BLaER1 treated with 17β-estradiol and CSF1 and Interleukin-3, amounts not matched to agents 10 nM and 100 nM (cell line): ENCODE measurements at regions not wholly inside any gene's neighbourhood (a gene's known extent, or its start where the extent isn't known, plus 50 kb on each side); places are given as distances from the start of the nearest gene placed in this dataset.

Source experiments
- H3K27ac ChIP-seq, 11 experiments: shearing (Covaris generic); formaldehyde crosslinking; 2 replicates each; pipeline ENCODE4 v1.8.1; 2022
- H3K27me3 ChIP-seq, 11 experiments: shearing (Covaris generic); formaldehyde crosslinking; 2 replicates each; pipeline ENCODE4 v1.8.1; 2022
- H3K36me3 ChIP-seq, 11 experiments: shearing (Covaris generic); formaldehyde crosslinking; 2 replicates each; pipeline ENCODE4 v1.8.1; 2022
- H3K4me1 ChIP-seq, 10 experiments: shearing (Covaris generic); formaldehyde crosslinking; 2 replicates each; pipeline ENCODE4 v1.8.1; 2022
- H3K4me2 ChIP-seq, 11 experiments: shearing (Covaris generic); formaldehyde crosslinking; 2 replicates each; pipeline ENCODE4 v1.8.1; 2022
- H3K4me3 ChIP-seq, 10 experiments: shearing (Covaris generic); formaldehyde crosslinking; 2 replicates each; pipeline ENCODE4 v1.8.1; 2022
- H3K9ac ChIP-seq, 11 experiments: shearing (Covaris generic); formaldehyde crosslinking; 2 replicates each; pipeline ENCODE4 v1.8.1; 2022
- H3K9me3 ChIP-seq, 11 experiments: shearing (Covaris generic); formaldehyde crosslinking; replicated peaks in 1 of 11; 2 replicates each; pipeline ENCODE4 v1.8.1; 2022
- H4K20me1 ChIP-seq, 11 experiments: shearing (Covaris generic); formaldehyde crosslinking; 2 replicates each; pipeline ENCODE4 v1.8.1; 2022
- Cebpa-rat ChIP-seq, 11 experiments: shearing (Covaris generic); IDR thresholded peaks; 2 replicates each; pipeline ENCODE4 v1.8.1; 2022

- H3K27me3 ChIP-seq, result no peaks in the 10 kb centered on the region
These were observed 167.0 kb downstream of the FGF18 start for GRCh38 chr5:171586436-171586835.

GRCh38 chr5:171588046-171588445, 168.6 kb downstream of the FGF18 start:
- Histone ChIP-seq H3K36me3 (no peaks in the 10 kb centered on the region), H4K20me1 (no peaks in the 10 kb centered on the region), H3K4me1 (no peaks in the 10 kb centered on the region), H3K9ac (no peak overlapping the region), H3K4me2 (no peak overlapping the region), H3K9me3 (no peaks in the 10 kb centered on the region), H3K27me3 (no peaks in the 10 kb centered on the region), H3K4me3 (no peak overlapping the region), H3K27ac (no peak overlapping the region)
- no peak for TF ChIP-seq Cebpa-rat (IDR thresholded peaks at IDR 0.05)

More at GRCh38 chr5:171586436-171586835, 167.0 kb downstream of the FGF18 start:
- H3K4me3 ChIP-seq, result no peak overlapping the region
- H4K20me1 ChIP-seq, result no peaks in the 10 kb centered on the region
- no peaks in the 10 kb centered on the region for H3K36me3 ChIP-seq
- no peak overlapping the region for H3K4me2 ChIP-seq
- H3K27ac ChIP-seq, result no peak overlapping the region
- H3K4me1 ChIP-seq, result no peaks in the 10 kb centered on the region
- no peak overlapping the region for H3K9ac ChIP-seq
- no peak for TF ChIP-seq Cebpa-rat (IDR thresholded peaks at IDR 0.05)
- no peaks in the 10 kb centered on the region for H3K9me3 ChIP-seq

- no peak overlapping the region for H3K4me2 ChIP-seq
- H3K27ac ChIP-seq, result no peak overlapping the region
- no peaks in the 10 kb centered on the region for H4K20me1 ChIP-seq
- H3K27me3 ChIP-seq, result no peaks in the 10 kb centered on the region
- TF ChIP-seq Cebpa-rat (IDR thresholded peaks at IDR 0.05), result no peak
- no peaks in the 10 kb centered on the region for H3K9me3 ChIP-seq
- no peak overlapping the region for H3K9ac ChIP-seq
- H3K4me1 ChIP-seq, result peaks cover 0 to 4% (median 0%) of the 10 kb centered on the region in 10 experiments; a peak in 1 of 20 replicates
- no peak overlapping the region for H3K4me3 ChIP-seq
- H3K36me3 ChIP-seq, result no peaks in the 10 kb centered on the region
These were observed 169.3 kb downstream of the FGF18 start for GRCh38 chr5:171588790-171589189.

- H3K4me2 ChIP-seq, result no peak overlapping the region
- no peak overlapping the region for H3K4me3 ChIP-seq
- no peaks in the 10 kb centered on the region for H3K27me3 ChIP-seq
- H3K9me3 ChIP-seq, result no peaks in the 10 kb centered on the region
- no peaks in the 10 kb centered on the region for H3K36me3 ChIP-seq
- peaks cover 0 to 6% (median 0%) of the 10 kb centered on the region in 10 experiments; a peak in 1 of 20 replicates for H3K4me1 ChIP-seq
- no peak overlapping the region for H3K27ac ChIP-seq
- no peak overlapping the region for H3K9ac ChIP-seq
- no peaks in the 10 kb centered on the region for H4K20me1 ChIP-seq
- no peak for TF ChIP-seq Cebpa-rat (IDR thresholded peaks at IDR 0.05)
These were observed 170.0 kb downstream of the FGF18 start for GRCh38 chr5:171589461-171589860.

GRCh38 chr5:171592076-171592475, 172.6 kb downstream of the FGF18 start:
- no peaks in the 10 kb centered on the region for H3K27me3 ChIP-seq
- no peak overlapping the region for H3K9ac ChIP-seq
- H3K9me3 ChIP-seq, result peaks cover 0 to 8% (median 0%) of the 10 kb centered on the region in 11 experiments; a peak in 3 of 22 replicates
- TF ChIP-seq Cebpa-rat (IDR thresholded peaks at IDR 0.05), result no peak
- no peak overlapping the region for H3K4me2 ChIP-seq
- no peaks in the 10 kb centered on the region for H4K20me1 ChIP-seq
- H3K36me3 ChIP-seq, result no peaks in the 10 kb centered on the region
- no peak overlapping the region for H3K4me3 ChIP-seq
- no peak overlapping the region for H3K27ac ChIP-seq
- peaks cover 0 to 6% (median 0%) of the 10 kb centered on the region in 10 experiments; a peak in 1 of 20 replicates for H3K4me1 ChIP-seq

GRCh38 chr5:171592736-171593135, 173.3 kb downstream of the FGF18 start:
- Histone ChIP-seq H4K20me1 (no peaks in the 10 kb centered on the region), H3K4me2 (no peak overlapping the region), H3K4me1 (peaks cover 0 to 6% (median 0%) of the 10 kb centered on the region in 10 experiments; a peak in 1 of 20 replicates), H3K27ac (no peak overlapping the region), H3K9me3 (peaks cover 0 to 10% (median 0%) of the 10 kb centered on the region in 11 experiments; a peak in 3 of 22 replicates), H3K36me3 (no peaks in the 10 kb centered on the region), H3K9ac (no peak overlapping the region), H3K4me3 (no peak overlapping the region), H3K27me3 (no peaks in the 10 kb centered on the region)
- TF ChIP-seq Cebpa-rat (IDR thresholded peaks at IDR 0.05), result no peak

GRCh38 chr5:171593401-171593800, 174.0 kb downstream of the FGF18 start:
- Histone ChIP-seq H3K4me3 (no peak overlapping the region), H3K36me3 (no peaks in the 10 kb centered on the region), H3K4me2 (peak overlapping the region in 2 of 11 experiments; percentile 5 to 10; a peak in 3 of 22 replicates)

GRCh38 chr5:171593976-171594375, 174.5 kb downstream of the FGF18 start:
- Histone ChIP-seq H3K9me3 (peaks cover 0 to 10% (median 0%) of the 10 kb centered on the region in 11 experiments; a peak in 3 of 22 replicates), H4K20me1 (no peaks in the 10 kb centered on the region), H3K4me1 (peaks cover 0 to 6% (median 0%) of the 10 kb centered on the region in 10 experiments; a peak in 1 of 20 replicates), H3K4me3 (no peak overlapping the region), H3K27me3 (no peaks in the 10 kb centered on the region), H3K4me2 (peak overlapping the region in 2 of 11 experiments; percentile 5 to 10; a peak in 3 of 22 replicates), H3K9ac (no peak overlapping the region), H3K36me3 (no peaks in the 10 kb centered on the region), H3K27ac (no peak overlapping the region)
- no peak for TF ChIP-seq Cebpa-rat (IDR thresholded peaks at IDR 0.05)

More at GRCh38 chr5:171593401-171593800, 174.0 kb downstream of the FGF18 start:
- no peak for TF ChIP-seq Cebpa-rat (IDR thresholded peaks at IDR 0.05)
- Histone ChIP-seq H3K9me3 (peaks cover 0 to 10% (median 0%) of the 10 kb centered on the region in 11 experiments; a peak in 3 of 22 replicates), H3K9ac (no peak overlapping the region), H3K27ac (no peak overlapping the region), H3K4me1 (peaks cover 0 to 6% (median 0%) of the 10 kb centered on the region in 10 experiments; a peak in 1 of 20 replicates), H4K20me1 (no peaks in the 10 kb centered on the region), H3K27me3 (no peaks in the 10 kb centered on the region)

- no peak overlapping the region for H3K4me2 ChIP-seq
These were observed 176.0 kb downstream of the FGF18 start for GRCh38 chr5:171595401-171595800.

GRCh38 chr5:171595801-171596231, 176.4 kb downstream of the FGF18 start:
- peaks cover 0 to 10% (median 0%) of the 10 kb centered on the region in 11 experiments; a peak in 3 of 22 replicates for H3K9me3 ChIP-seq
- no peaks in the 10 kb centered on the region for H3K27me3 ChIP-seq
- no peaks in the 10 kb centered on the region for H3K36me3 ChIP-seq
- no peak overlapping the region for H3K9ac ChIP-seq
- H3K27ac ChIP-seq, result no peak overlapping the region
- H4K20me1 ChIP-seq, result no peaks in the 10 kb centered on the region
- TF ChIP-seq Cebpa-rat (IDR thresholded peaks at IDR 0.05), result no peak
- H3K4me1 ChIP-seq, result peaks cover 6 to 14% (median 9%) of the 10 kb centered on the region in 10 experiments
- no peak overlapping the region for H3K4me2 ChIP-seq
- no peak overlapping the region for H3K4me3 ChIP-seq

More at GRCh38 chr5:171595401-171595800, 176.0 kb downstream of the FGF18 start:
- no peak overlapping the region for H3K27ac ChIP-seq
- TF ChIP-seq Cebpa-rat (IDR thresholded peaks at IDR 0.05), result no peak
- no peaks in the 10 kb centered on the region for H3K36me3 ChIP-seq
- H3K9me3 ChIP-seq, result peaks cover 0 to 10% (median 0%) of the 10 kb centered on the region in 11 experiments; a peak in 3 of 22 replicates
- H3K4me3 ChIP-seq, result no peak overlapping the region
- H3K27me3 ChIP-seq, result no peaks in the 10 kb centered on the region
- H3K9ac ChIP-seq, result no peak overlapping the region
- no peaks in the 10 kb centered on the region for H4K20me1 ChIP-seq
- peaks cover 2 to 10% (median 5%) of the 10 kb centered on the region in 10 experiments; a peak in 19 of 20 replicates for H3K4me1 ChIP-seq
